GM19328 (cell line): ENCODE measurements at regions not wholly inside any gene's neighbourhood (a gene's known extent, or its start where the extent isn't known, plus 50 kb on each side); places are given as distances from the start of the nearest gene placed in this dataset.
"Not testable (repeated sequence)": the region's sequence is repeated elsewhere in the genome, so short reads cannot be mapped to it uniquely, and the experiment has no call there.

Source experiments
- ATAC-seq: cut with Tn5 transposase; IDR thresholded peaks from one replicate; pipeline ENCODE4 v1.9.1; 2021; ENCODE audit warnings: mild to moderate bottlenecking, moderate library complexity; ENCODE audit not compliant: unreplicated experiment

DNA sequence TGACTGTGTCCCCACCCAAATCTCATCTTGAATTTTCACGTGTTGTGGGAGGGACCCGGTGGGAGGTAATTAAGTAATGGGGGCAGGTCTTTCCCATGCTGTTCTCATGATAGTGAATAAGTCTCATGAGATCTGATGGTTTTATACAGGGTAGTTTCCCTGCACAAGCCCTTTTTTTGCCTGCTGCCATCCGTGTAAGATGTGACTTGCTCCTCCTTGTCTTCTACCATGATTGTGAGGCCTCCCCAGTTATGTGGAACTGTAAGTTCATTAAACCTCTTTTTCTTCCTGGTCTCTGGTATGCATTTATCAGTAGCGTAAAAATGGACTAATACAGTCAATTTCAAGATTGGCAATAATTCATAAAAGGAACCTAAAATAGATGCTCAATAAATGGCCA is 261.0 kb downstream of the ETV1 start:
- not testable (repeated sequence) for ATAC-seq

DNA sequence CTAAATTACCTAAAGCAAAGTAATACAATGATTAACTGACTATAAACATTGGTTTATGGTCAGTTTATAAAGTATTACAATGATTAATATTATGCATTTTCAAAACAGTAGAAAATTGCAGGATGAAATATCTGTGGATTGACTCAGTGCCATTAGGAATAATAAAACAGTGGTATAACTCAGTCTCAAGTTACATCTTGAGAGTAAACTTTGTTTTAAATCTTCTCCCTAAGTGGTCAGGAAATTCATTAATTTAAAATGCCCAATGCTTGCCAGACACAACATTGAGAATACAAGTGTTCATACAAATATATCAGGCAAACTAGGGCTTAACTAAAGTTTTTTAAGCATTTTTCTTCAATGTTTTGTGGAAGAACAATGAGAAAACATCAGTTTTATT is 257.8 kb downstream of the ETV1 start:
- no peak for ATAC-seq

DNA sequence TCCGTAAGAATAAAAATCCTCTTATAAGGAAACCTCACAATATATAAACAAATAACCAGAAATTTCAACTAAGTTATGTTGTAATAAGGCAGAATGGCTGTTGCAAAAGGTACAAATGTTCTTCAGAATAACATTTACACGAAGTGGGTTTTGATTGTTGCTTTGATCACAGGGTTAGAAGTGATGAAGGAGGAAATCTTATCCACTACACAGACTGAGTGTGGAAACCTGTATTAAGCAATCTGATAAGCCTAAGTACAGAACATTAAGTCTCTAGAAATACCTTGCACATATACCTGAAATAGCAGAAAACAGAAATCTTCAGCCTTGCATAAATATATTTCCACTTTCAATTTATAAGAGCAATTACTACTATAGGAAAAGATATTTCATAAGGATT is 251.9 kb downstream of the ETV1 start:
- no peak for ATAC-seq

DNA sequence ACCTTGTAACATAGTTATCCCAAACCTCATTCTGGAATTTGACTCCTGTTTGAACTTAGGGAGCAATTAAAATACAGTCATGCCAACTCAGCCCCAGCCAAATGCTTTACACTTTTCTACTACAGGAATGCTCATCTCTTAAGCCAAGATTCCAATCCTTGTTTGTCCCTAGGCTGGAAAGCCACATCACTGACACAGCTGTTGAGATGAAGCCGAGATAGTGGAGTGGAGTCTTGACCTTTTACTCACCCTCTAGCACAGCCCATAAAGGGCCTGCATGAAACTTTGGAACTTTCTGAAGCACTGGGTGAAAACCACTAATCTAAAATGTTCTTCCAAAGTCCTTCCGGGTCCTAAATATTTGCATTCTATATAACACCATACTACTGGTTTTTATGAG is 247.3 kb downstream of the ETV1 start:
- no peak for ATAC-seq

DNA sequence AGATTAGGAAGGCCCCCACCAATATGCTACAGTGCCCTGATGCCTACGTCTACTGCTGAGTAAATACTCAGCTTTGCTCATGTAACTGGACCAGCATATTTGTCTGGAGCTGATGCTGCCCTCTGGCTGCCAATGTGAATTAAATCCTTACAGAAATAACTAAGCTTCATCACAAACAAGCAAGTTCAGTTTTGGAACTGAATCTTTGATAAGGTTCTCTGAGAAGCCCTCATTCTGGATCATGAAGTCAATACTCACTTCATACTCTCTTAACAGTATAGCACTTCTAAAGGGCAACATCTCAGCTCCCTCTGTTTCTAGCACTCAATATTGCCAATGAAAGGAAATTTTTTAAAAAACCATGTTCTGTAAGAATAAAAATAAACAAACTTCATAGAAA is 246.7 kb downstream of the ETV1 start:
- no peak for ATAC-seq

DNA sequence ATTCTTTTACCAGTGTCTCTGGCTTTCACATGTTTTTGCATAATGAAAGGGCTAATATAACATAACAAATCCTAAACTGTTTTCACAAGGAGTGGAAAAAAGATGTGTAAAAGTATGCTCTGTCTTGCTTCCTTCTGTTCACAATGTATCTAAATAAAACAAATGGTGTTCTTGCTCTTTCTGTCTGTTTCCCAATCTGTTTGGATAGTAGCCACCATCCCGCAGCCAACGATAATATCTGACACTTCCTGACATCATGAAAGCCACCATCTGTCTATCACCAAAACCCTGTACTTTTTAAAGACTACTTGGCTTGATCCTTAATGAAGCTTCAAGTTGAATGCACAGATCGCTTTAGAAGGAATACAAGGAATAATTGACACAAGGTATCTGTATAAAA is 246.2 kb downstream of the ETV1 start:
- ATAC-seq: no peak

DNA sequence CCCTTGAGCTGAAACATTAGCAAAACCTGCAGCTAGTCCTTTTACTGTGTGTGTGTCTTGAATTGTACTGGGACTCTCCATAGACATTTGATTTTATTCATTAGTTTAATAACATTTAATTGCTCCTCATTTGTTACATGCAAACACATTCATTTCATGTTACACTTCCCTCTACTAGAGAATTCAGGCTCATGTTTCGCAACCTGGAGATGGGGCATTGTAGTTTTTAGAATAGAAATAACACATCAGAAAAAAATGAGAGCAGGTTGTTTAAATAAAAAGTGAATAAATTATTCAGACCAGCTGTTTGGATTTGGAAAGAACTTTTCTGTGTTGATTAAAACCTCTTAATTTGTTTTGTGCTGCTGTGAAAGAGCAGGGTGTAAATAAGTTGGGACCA is 243.9 kb downstream of the ETV1 start:
- ATAC-seq: no peak

DNA sequence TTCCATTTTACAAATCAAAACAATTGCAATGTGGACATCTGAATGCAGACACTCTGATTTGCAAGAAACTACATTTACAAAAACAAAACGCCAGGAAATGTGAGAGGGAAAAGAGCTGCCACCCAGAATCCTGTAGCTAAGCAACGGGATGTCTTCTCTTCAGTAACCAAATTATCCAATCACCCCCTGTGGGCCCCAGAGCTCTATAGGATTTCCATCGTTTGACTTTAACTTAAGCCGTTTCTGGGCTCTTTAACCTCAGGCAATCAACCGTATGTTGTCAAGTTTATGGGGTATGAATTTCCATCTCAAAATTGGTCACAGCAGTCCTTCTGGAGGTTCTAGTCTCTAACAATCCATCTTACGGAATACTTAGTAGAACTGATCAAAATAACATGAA is 240.5 kb downstream of the ETV1 start:
- no peak for ATAC-seq

DNA sequence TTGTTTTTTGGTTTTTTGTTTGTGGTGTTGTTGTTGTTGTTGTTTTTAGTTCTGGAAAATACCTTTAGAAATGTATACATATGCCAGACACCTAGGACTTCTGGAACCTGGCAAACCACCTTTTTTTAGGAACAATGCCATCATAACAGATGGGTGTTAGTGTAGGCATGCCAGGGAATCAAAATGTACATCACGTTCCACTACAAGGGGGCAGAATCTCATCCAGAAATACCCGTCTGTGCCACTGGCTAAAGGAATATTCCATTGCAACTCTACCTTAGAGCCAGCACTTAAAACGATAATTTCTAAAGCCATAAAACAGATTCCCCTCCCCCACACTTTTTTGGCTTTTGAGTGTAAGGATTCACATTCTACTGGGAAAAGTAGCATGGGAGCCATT is 239.8 kb downstream of the ETV1 start:
- no peak for ATAC-seq

DNA sequence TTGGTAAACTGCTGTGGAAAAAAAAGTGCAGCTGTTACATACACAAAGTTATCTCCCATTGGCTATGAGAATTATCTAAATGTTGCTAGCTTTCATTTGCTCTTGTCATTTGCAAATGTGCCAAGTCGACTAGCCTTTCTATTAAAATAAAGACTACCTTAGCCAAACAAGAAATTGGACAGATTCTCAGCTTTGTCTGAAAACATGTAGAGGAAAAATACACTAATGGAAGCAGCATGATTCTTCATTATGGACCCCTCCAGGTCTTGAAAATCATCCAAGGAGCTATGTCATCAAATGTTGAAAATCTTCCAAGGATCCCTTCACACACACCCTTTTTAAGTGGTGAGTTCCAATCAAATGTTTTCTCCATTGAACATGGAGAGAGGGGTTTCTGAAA is 237.7 kb downstream of the ETV1 start:
- no peak for ATAC-seq

DNA sequence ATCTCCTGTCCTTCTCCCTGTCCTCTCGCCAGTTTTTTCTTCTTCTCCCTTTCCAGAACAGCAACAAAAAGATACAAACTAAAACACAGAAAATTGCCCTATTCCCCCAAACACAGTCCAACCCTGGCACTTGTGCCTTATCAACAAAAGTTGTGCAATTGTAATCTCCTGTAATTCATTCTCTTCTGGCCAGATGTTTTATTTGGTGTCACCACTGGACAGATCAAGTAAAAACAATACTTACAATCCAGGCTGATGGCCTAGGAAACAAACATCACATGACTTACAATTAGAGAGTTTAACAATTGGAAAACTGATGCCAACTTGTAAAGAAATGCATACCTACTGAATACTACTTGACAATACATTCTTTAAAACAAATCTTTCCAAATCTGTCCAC is 231.6 kb downstream of the ETV1 start:
- ATAC-seq: no peak

DNA sequence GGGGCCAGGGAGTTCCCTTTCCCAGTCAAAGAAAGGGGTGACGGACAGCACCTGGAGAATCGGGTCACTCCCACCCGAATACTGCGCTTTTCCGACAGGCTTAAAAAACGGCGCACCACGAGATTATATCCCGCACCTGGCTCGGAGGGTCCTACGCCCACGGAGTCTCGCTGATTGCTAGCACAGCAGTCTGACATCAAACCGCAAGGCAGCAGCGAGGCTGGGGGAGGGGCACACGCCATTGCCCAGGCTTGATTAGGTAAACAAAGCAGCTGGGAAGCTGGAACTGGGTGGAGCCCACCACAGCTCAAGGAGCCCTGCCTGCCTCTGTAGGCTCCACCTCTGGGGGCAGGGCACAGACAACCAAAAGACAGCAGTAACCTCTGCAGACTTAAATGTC is 223.6 kb downstream of the ETV1 start:
- not testable (repeated sequence) for ATAC-seq

DNA sequence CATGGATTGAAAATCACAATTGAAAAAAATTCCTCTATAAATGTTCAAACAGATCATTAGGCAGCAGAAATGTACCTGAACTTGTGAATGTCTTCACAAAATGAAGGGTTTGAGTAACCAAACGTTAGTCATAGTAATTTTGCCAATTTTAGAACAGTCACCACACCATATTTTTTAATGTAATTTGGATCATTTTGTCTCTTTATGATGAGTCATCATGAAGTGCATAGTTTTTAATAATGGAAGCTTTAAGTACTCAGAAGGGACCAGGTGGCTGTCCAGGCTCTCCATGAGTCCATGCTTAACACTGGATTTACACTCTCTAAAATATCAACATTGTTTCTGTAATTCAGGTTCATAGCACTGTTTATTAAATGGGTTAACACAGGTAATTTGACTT is 219.2 kb downstream of the ETV1 start:
- no peak for ATAC-seq

DNA sequence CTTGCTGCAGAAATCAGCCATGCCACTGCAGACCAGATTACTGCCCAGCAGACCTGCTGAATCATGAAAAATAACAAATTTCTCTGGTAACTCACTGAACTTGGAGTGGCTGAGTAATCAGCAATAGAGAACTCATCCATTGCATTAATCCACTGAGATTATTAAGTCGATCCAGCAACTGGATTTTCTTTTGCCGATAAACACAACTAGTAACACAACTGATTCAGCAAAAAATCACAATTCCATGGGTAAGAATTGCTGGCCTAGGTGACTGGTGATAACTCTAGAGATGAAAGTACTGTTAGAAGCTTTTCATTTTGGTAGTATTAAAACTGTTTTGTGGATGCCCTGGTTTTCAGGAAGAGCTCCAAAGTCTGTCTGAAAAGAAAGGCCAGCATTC is 214.5 kb downstream of the ETV1 start:
- ATAC-seq: no peak

DNA sequence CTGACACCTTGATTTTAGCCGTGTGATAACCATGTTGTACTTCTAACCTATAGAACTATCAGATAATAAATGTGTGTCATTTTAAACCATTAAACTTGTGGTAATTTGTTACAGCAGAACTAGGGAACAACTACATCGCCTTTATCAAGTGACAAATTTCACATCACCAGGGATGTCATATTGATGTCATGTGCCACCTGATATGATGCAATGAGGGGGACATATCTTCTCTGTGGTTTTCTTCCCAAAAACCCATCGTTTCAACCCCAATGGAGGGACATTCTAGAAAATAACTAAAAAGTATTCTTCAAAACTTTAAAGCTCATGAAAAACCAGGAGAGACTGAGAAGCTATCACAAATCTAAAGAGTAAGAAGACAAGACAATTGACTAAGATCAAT is 212.2 kb downstream of the ETV1 start:
- no peak for ATAC-seq

DNA sequence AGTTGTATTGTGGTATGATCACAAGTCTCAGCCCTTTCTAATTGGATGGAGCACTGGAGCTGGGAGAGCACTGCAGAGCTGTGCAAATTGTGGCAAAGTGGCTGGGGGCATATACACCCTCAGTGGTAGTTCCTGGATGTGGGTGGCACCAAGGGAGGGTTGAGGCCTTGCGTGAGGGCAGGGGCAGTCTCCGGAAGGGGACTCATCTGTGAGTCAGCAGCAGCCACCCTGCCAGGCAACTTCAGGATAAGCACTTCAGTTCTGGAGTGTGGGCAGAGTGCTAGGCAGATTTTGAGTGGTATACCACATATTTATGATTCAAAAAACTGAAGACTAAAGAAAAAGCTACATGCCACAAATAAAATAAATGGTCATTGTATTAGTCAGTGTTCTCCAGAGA is 210.5 kb downstream of the ETV1 start:
- ATAC-seq: no peak

DNA sequence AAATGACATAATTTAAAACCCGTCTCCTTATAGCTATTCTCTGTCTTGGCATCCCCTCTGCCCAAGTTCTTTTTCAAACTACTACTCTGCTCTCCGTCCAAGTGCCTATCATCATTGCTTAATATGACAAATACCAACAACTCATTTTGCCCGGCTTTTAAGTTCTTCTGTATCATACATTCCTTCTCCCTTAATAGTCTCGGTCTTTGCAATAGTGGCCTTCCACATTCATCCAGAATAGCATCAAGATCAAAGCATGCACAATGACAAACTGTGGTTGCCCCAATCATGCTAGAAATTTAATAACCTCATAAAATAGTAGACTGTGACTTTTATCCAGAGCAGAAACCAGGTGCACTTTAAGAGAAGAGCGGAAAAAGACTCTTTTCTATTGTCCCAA is 198.9 kb downstream of the ETV1 start:
- no peak for ATAC-seq

DNA sequence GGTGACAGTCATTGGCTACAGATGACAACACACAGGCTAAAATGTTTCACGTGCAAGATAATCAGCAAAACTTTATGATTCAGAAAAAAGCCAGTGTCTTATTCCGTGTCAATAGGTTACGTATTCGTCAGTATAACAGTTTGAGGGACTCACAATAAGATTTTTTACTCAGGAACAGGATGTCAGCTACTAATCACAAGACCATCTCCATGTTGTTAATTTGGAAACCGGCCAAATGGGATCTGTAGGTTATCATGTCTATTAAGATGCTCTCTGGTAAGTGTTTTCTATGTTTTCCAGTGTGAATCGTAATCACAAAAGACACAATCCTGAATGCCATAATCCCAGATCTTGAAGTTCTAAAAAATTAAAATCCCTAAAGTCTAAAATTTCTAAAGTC is 197.3 kb downstream of the ETV1 start:
- ATAC-seq: no peak

DNA sequence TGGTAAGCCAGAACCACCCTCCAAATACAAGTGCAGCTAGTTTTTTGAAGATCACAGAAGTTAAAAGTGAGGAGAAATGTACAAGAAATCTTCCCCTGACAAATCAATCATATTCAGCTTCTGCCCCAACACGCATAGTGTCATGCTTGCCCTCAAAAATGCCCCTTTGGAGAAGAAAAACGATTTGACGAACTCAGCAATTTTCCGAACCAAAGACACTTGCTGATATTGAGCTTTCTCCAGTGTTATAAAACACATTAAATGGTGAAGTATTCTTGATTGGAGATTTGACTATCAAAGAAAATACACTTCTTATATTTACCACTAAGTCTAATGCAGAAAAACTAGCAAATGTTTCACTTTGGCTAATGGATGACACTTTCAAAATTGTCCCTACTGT is 195.5 kb downstream of the ETV1 start:
- ATAC-seq: no peak

DNA sequence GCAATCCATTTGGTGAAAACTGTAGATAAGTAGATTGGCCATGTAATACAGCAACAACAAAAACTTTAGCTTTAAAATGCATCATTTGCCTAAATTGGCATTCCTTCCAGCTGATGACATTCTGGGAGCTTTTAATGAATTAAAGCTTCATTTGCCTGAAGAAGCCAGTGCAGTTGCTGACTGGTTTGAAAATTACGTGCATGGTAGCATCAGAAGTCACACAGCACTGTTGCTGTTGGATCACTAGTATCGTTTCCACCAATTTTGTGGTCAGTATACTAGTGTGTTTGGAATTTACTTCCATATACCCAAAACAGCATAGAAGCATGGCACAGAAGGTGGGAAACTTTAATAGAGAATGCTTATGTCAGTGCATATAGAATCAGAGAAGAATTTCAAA is 194.9 kb downstream of the ETV1 start:
- ATAC-seq: no peak

DNA sequence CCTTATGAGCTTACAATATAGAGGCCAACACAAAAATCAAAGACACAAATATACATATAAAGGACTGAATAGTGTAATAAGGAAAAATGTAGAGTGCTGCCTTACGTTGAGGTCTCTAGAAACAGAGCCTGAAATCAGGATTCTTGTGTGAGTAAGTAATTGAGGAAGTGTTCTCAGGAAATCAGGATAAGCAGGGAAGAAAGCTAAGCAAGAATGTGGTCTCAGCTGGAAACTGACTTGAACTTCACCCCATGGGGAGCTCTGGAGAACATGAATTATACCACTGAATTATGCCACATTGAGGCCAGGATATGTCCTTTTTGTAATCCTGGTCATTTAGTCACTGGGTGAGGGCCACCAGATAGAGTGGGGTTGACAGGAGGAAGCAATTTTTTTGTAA is 191.9 kb downstream of the ETV1 start:
- ATAC-seq: no peak

DNA sequence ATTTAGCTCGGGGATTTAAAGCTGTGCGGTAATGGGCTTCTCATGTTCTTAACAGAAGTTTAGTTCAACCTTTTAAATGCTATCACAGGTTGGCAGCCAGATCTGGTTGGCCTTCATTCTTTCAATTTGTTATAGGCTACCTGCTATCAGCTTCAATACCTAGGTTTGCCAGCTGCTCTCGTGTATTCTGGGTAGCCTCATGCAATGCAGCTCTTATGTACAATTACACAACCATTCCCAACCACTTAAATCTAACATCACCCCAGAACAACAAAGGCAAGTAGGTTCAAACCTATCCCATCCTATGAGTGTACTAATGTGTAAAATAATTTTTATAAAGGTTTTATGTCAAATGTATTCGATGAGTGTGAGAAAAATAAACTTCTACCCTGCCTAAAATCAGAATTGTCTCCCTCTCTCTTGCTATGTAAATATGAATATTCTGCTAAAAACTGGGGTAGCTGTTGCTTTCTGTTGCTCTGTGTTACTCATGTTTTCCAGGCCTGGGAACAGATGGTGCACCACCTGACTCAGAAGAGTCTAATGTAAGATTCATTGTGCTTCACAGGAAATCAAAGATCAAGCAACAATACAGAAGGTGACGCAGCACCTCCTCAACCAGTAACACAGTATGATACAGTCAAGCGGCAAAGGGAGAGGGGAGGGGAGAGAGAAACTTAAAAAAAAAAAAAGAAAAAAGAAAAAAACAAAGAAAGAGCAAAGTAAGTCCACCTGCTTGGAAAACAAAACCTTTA is 188.6 kb downstream of the ETV1 start:
- no peak for ATAC-seq

DNA sequence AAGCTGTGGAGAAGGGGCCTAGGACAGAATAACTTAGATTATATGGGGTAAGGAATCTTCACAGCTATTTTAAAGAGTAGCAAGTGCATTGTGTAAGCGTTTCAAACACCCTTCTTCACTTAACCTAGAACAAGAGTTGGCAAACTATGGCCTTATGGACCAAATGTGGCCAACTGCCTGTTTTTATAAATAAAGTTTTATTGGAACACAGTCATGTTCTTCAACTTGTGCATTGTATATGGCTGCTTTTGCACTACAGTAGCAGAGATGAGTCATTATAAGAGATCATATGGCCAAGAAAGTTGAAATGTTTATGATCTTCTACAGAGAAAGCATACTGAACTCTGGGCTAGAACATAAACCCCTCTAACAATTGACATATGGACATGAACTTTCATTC is 187.8 kb downstream of the ETV1 start:
- ATAC-seq: no peak
